Hematopoietic multipotent progenitor cell treated with erythropoietin and hydrocortisone succinate and interleukin-3 and kit ligand, for 8 days (in vitro differentiated cells): ENCODE measurements at regions not wholly inside any gene's neighbourhood (a gene's known extent, or its start where the extent isn't known, plus 50 kb on each side); places are given as distances from the start of the nearest gene placed in this dataset.
"Not testable (repeated sequence)": the region's sequence is repeated elsewhere in the genome, so short reads cannot be mapped to it uniquely, and the experiment has no call there.

Experiments used
- DNase-seq: peaks from one replicate; pipeline ENCODE4 v3.0.0-alpha.2; 2015

GRCh38 chr18:56436651-56437050 is 201.7 kb downstream of the TXNL1 start:
- DNase-seq = no peak

GRCh38 chr18:56433919-56434318 is 204.5 kb downstream of the TXNL1 start:
- DNase-seq = no peak

GRCh38 chr18:56431551-56431950 is 206.8 kb downstream of the TXNL1 start:
- no peak for DNase-seq

- no peak for DNase-seq
Observed at GRCh38 chr18:56423626-56424025, 214.8 kb downstream of the TXNL1 start.

- DNase-seq = no peak
Observed at GRCh38 chr18:56421647-56422046, 216.7 kb downstream of the TXNL1 start.

- DNase-seq = not testable (repeated sequence)
Observed at GRCh38 chr18:56420868-56421267, 217.5 kb downstream of the TXNL1 start.

- DNase-seq = no peak
Observed at GRCh38 chr18:56414357-56414756, 224.0 kb downstream of the TXNL1 start.

- no peak for DNase-seq
Observed at GRCh38 chr18:56413862-56414261, 224.5 kb downstream of the TXNL1 start.

GRCh38 chr18:56412951-56413350 is 225.4 kb downstream of the TXNL1 start:
- DNase-seq = no peak

GRCh38 chr18:56409736-56410135 is 228.7 kb downstream of the TXNL1 start:
- DNase-seq = no peak

- no peak for DNase-seq
Observed at GRCh38 chr18:56407646-56408180, 230.7 kb downstream of the TXNL1 start.

GRCh38 chr18:56402872-56403516 is 235.4 kb downstream of the TXNL1 start:
- no peak for DNase-seq

GRCh38 chr18:56393870-56394269 is 244.5 kb downstream of the TXNL1 start:
- no peak for DNase-seq

GRCh38 chr18:56391931-56392590 is 246.3 kb downstream of the TXNL1 start:
- no peak for DNase-seq

GRCh38 chr18:56390626-56391025 is 247.8 kb downstream of the TXNL1 start:
- no peak for DNase-seq

GRCh38 chr18:56389190-56389589 is 249.2 kb downstream of the TXNL1 start:
- DNase-seq = no peak

- DNase-seq = no peak
Observed at GRCh38 chr18:56388571-56388970, 249.8 kb downstream of the TXNL1 start.

GRCh38 chr18:56386856-56387255 is 251.5 kb downstream of the TXNL1 start:
- no peak for DNase-seq

- no peak for DNase-seq
Observed at GRCh38 chr18:56383349-56383748, 255.0 kb downstream of the TXNL1 start.

- DNase-seq = no peak
Observed at GRCh38 chr18:56382541-56382940, 255.9 kb downstream of the TXNL1 start.

GRCh38 chr18:56381196-56381595 is 257.2 kb downstream of the TXNL1 start:
- DNase-seq = no peak

GRCh38 chr18:56380685-56381084 is 257.7 kb downstream of the TXNL1 start:
- no peak for DNase-seq

GRCh38 chr18:56379256-56379655 is 259.1 kb downstream of the TXNL1 start:
- DNase-seq = no peak

- no peak for DNase-seq
Observed at GRCh38 chr18:56377231-56377630, 261.2 kb downstream of the TXNL1 start.
